Right cardiac atrium (tissue), 5 donors: ENCODE measurements at regions not wholly inside any gene's neighbourhood (a gene's known extent, or its start where the extent isn't known, plus 50 kb on each side); places are given as distances from the start of the nearest gene placed in this dataset.
"Not testable (repeated sequence)": the region's sequence is repeated elsewhere in the genome, so short reads cannot be mapped to it uniquely, and the experiment has no call there.

Source experiments
- ATAC-seq, 2 donors: fragments of 200-7000 bp; cut with Tn5 transposase; one replicate each; pipeline versions ENCODE4 v1.8.0 to v1.9.1; 2020; ENCODE audit warnings: moderate library complexity in 2 of 2, mild to moderate bottlenecking in 1 of 2
- DNase-seq, 3 donors: peaks; one replicate each; pipeline ENCODE4 v3.0.0-alpha.2; 2020
- H3K27ac ChIP-seq: one replicate; pipeline ENCODE4 v1.5.1; 2013; ENCODE audit warnings: mild to moderate bottlenecking, low read length, control low read depth, moderate library complexity
- H3K27me3 ChIP-seq: one replicate; pipeline ENCODE4 v1.6.1; 2013; ENCODE audit not compliant: control insufficient read depth, insufficient read depth
- H3K4me1 ChIP-seq: one replicate; pipeline ENCODE4 v1.6.1; 2013; ENCODE audit warnings: low read length; ENCODE audit not compliant: control insufficient read depth, insufficient read depth
- H3K4me3 ChIP-seq: one replicate; pipeline ENCODE4 v1.5.1; 2013; ENCODE audit warnings: low read length, control low read depth
- H3K9me3 ChIP-seq: one replicate; pipeline ENCODE4 v1.6.1; 2013; ENCODE audit warnings: low read length; ENCODE audit not compliant: control insufficient read depth
- WGBS: extraction: QIAGEN DNeasy Blood & Tissue Kit; methylation state at CpG from one replicate; pipeline ENCODE4 v1.1.7; 2013; 5-methylcytosine and 5-hydroxymethylcytosine counted together
- intact Hi-C, 4 donors: fragments of 100-400 bp; cut with DNase I; formaldehyde crosslinking; loops; one replicate each; pipeline versions ENCODE4 v1.11.0 to v1.14.0; 2022 to 2023
- donor health status: healthy with polysubstance abuse.
- donor health status: DM: no; HTN: yes; CAD: no.
- donor health status: DM: no; HTN: no; CAD: no.
- donor health status: DM: no; HTN: yes; CAD: no; lungs with severe emphysema.
- donor health status: DM: yes; HTN: yes; CAD: no.

GRCh38 chr2:234179031-234179363 is 128.5 kb downstream of the SPP2 start:
- no peaks in the 10 kb centered on the region for H3K4me1 ChIP-seq
- no peak for DNase-seq
- no peak overlapping the region for H3K27ac ChIP-seq
- 82% methylated on average over 6 of the region's 6 CpGs for WGBS
- intact Hi-C loops = no loop called here
- no peaks in the 10 kb centered on the region for H3K27me3 ChIP-seq
- no peak for ATAC-seq
- no peaks in the 10 kb centered on the region for H3K9me3 ChIP-seq
- no peak overlapping the region for H3K4me3 ChIP-seq

GRCh38 chr2:234178330-234179030 is 128.0 kb downstream of the SPP2 start:
- Histone ChIP-seq H3K27ac (no peak overlapping the region), H3K27me3 (no peaks in the 10 kb centered on the region), H3K4me1 (no peaks in the 10 kb centered on the region), H3K9me3 (no peaks in the 10 kb centered on the region), H3K4me3 (no peak overlapping the region)
- peak in 1 of 3 donors; percentile 51 for DNase-seq
- ATAC-seq = peak in 1 of 2 donors; percentile 50
- WGBS = 29% methylated on average over 10 of the region's 10 CpGs
- intact Hi-C loops = no loop called here

GRCh38 chr2:234175649-234176048 is 125.1 kb downstream of the SPP2 start:
- Histone ChIP-seq H3K27ac (no peak overlapping the region), H3K4me3 (no peak overlapping the region), H3K27me3 (no peaks in the 10 kb centered on the region), H3K9me3 (no peaks in the 10 kb centered on the region), H3K4me1 (no peaks in the 10 kb centered on the region)
- intact Hi-C loops = no loop called here
- no peak for ATAC-seq
- WGBS = 94% methylated on average over 6 of the region's 6 CpGs
- DNase-seq = no peak

DNA sequence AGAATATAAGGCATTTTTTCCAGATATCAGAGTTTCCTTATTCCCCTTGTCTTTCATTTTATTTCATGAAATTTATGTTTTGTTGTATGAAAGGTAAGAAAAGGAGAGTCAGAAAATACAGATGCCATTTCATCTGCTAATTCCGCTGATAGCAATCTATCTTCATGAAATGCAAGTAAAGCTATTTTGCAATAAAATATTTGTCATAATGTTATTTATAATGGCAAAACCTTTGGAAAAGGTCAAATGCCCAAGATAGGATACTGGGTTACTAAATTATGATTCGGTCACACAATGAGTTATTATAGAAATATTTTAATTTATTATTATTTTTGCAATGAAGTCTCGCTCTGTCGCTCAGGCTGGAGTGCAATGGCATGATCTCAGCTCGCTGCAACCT is 124.2 kb downstream of the SPP2 start:
- no peaks in the 10 kb centered on the region for H3K27me3 ChIP-seq
- 96% methylated on average over 5 of the region's 5 CpGs for WGBS
- no peak for DNase-seq

GRCh38 chr2:234172532-234172931 is 122.0 kb downstream of the SPP2 start:
- intact Hi-C loops = no loop called here
- H3K27me3 ChIP-seq = no peaks in the 10 kb centered on the region
- 46% methylated on average over 4 of the region's 4 CpGs for WGBS
- no peak for DNase-seq
- no peak for ATAC-seq
- H3K4me3 ChIP-seq = no peak overlapping the region
- no peaks in the 10 kb centered on the region for H3K4me1 ChIP-seq
- H3K9me3 ChIP-seq = no peaks in the 10 kb centered on the region
- H3K27ac ChIP-seq = no peak overlapping the region

More for the DNA sequence above, 124.2 kb downstream of the SPP2 start:
- ATAC-seq = no peak
- H3K9me3 ChIP-seq = no peaks in the 10 kb centered on the region
- no peak overlapping the region for H3K27ac ChIP-seq
- intact Hi-C loops = no loop called here
- no peak overlapping the region for H3K4me3 ChIP-seq
- no peaks in the 10 kb centered on the region for H3K4me1 ChIP-seq

DNA sequence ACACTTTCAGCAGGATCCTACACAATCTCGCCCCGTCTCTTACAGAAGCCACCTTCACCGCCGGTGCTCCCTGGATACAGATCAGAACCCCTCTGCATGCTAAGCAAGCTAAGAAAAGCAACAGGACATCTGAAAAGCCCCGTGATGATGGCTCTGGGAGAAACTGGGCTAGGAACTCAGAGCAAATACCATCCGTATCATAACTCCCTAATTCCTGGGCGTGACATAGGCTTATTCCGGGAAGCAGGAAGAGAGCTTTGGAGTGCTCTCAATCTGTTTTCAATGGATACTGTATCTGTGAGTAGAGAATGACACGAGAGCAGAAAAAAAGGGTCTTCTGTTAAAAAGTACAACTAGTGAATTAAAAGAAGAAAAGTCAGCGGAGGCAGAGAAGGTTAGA is 121.6 kb downstream of the SPP2 start:
- peak; percentile 54 to 56 for ATAC-seq
- Histone ChIP-seq H3K27ac (no peak overlapping the region), H3K27me3 (no peaks in the 10 kb centered on the region), H3K9me3 (no peaks in the 10 kb centered on the region), H3K4me3 (no peak overlapping the region), H3K4me1 (no peaks in the 10 kb centered on the region)
- no peak for DNase-seq
- intact Hi-C loops = no loop called here
- 36% methylated on average over 10 of the region's 10 CpGs for WGBS

- Histone ChIP-seq H3K4me1 (no peaks in the 10 kb centered on the region), H3K4me3 (no peak overlapping the region), H3K27me3 (no peaks in the 10 kb centered on the region), H3K27ac (no peak overlapping the region), H3K9me3 (no peaks in the 10 kb centered on the region)
- DNase-seq (peak in 2 of 3 donors; percentile 20 to 45), ATAC-seq (no peak)
- WGBS = 88% methylated on average over 14 of the region's 14 CpGs
- intact Hi-C loops = no loop called here
Measured at GRCh38 chr2:234171666-234172065, 121.2 kb downstream of the SPP2 start.

GRCh38 chr2:234169674-234170073 is 119.2 kb downstream of the SPP2 start:
- intact Hi-C loops = no loop called here
- Histone ChIP-seq H3K27ac (no peak overlapping the region), H3K4me1 (no peaks in the 10 kb centered on the region), H3K27me3 (no peaks in the 10 kb centered on the region), H3K9me3 (no peaks in the 10 kb centered on the region), H3K4me3 (no peak overlapping the region)
- ATAC-seq = no peak
- WGBS = 86% methylated on average over 1 of the region's 1 CpG
- DNase-seq = no peak

DNA sequence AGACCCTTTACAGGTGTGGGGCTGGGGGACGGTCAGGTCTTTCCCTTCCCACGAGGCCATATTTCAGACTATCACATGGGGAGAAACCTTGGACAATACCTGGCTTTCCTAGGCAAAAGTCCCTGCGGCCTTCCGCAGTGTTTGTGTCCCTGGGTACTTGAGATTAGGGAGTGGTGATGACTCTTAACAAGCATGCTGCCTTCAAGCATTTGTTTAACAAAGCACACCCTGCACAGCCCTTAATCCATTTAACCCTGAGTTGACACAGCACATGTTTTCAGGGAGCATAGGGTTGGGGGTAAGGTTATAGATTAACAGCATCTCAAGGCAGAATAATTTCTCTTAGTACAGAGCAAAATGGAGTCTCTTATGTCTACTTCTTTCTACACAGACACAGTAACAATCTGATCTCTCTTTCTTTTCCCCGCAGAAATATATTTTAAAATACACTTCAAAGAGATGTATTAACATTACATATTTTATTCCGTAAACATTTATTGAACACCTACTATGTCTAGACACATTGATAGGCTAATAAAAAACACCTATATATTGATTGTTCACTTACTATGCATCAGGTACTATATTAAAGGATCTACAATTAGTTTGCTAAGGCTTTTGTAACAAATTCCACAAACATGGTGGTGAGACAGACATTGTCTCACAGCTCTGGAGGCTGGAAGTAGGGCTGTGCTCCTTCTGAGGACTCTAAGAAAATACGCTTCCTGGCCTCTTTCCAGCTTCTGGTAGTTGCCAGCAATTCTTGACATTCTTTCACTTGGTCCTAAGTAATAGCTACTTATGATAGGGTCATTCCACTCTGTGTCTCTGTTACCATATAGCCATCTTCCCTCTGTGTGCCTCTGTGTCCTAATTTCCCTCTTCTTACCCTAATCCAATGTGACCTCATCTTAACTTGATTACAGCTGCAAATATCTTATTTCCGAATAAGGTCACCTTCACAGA is 118.4 kb downstream of the SPP2 start:
- H3K4me3 ChIP-seq, H3K27me3 ChIP-seq, H3K4me1 ChIP-seq, intact Hi-C loops, DNase-seq, H3K9me3 ChIP-seq, H3K27ac ChIP-seq, ATAC-seq: not testable (repeated sequence)
- 41% methylated on average over 8 of the region's 8 CpGs for WGBS

- Histone ChIP-seq H3K27ac (no peak overlapping the region), H3K27me3 (no peaks in the 10 kb centered on the region), H3K9me3 (no peaks in the 10 kb centered on the region), H3K4me1 (no peaks in the 10 kb centered on the region), H3K4me3 (no peak overlapping the region)
- ATAC-seq = no peak
- intact Hi-C loops = no loop called here
- WGBS = 92% methylated on average over 3 of the region's 3 CpGs
- no peak for DNase-seq
Measured at GRCh38 chr2:234166531-234166930, 116.0 kb downstream of the SPP2 start.

GRCh38 chr2:234165421-234165820 is 114.9 kb downstream of the SPP2 start:
- Histone ChIP-seq H3K27ac (no peak overlapping the region), H3K4me1 (no peaks in the 10 kb centered on the region), H3K4me3 (no peak overlapping the region), H3K9me3 (no peaks in the 10 kb centered on the region), H3K27me3 (no peaks in the 10 kb centered on the region)
- ATAC-seq = no peak
- 81% methylated on average over 5 of the region's 5 CpGs for WGBS
- no peak for DNase-seq
- intact Hi-C loops = no loop called here
